ENCODE measurements at regions not wholly inside any gene's neighbourhood (a gene's known extent, or its start where the extent isn't known, plus 50 kb on each side); places are given as distances from the start of the nearest gene placed in this dataset.

- TF ChIP-seq EGR1 (IDR thresholded peaks at IDR 0.05; ENCODE audit: low read depth) (no peak), POLR2A (IDR thresholded peaks at IDR 0.05; ENCODE audit: borderline replicate concordance, extremely low read depth, insufficient read depth, insufficient read length) (no peak), JUND (IDR thresholded peaks at IDR 0.05) (no peak), ZNF274 (IDR thresholded peaks at IDR 0.05; ENCODE audit: low read depth, low read length) (no peak)
Observed at GRCh38 chr10:44039599-44039998, 345.3 kb downstream of the CXCL12 start (continued).

GRCh38 chr10:44036425-44036824 is 348.5 kb downstream of the CXCL12 start:
- POLR2A ChIA-PET, result no interaction called here
- TF ChIP-seq CBX3 (IDR thresholded peaks at IDR 0.05; ENCODE audit: low read depth), result no peak
- no peak for TF ChIP-seq YY1 (IDR thresholded peaks at IDR 0.05; ENCODE audit: extremely low read depth, insufficient replicate concordance, low read depth, low read length)
- RAD21 ChIA-PET (ENCODE audit: low non-redundant PET in 1 of 2, low total read pairs in 2 of 2, uncharacterized antibody in 2 of 2, unreplicated experiment in 2 of 2), result no interaction called here

GRCh38 chr10:44035474-44036197 is 349.3 kb downstream of the CXCL12 start:
- no TSS peak for BruUV-seq (replicated peaks)
- Histone ChIP-seq H3K27me3 (ENCODE audit: insufficient read depth, low read length) (0 out of 2 replicates have a peak, but pooled peaks cover 18% of the 10 kb centered on the region), H3K4me1 (ENCODE audit: control insufficient read depth in 1 of 2, insufficient read depth in 2 of 2, low read length in 2 of 2) (no peaks in the 10 kb centered on the region), H3K27ac (ENCODE audit: low read depth, low read length) (no peak overlapping the region), H3K9ac (ENCODE audit: low read length) (no peak overlapping the region), H3K9me2 (ENCODE audit: insufficient read depth) (no peaks in the 10 kb centered on the region), H2AFZ (ENCODE audit: low read depth, low read length, poor library complexity, severe bottlenecking) (no peak overlapping the region), H3K36me3 (ENCODE audit: control insufficient read depth in 1 of 2, insufficient read depth in 2 of 2, low read length in 2 of 2) (no peaks in the 10 kb centered on the region), H3K4me2 (ENCODE audit: low read length) (no peak overlapping the region), H4K20me1 (ENCODE audit: insufficient read depth) (no peaks in the 10 kb centered on the region), H3K9me3 (ENCODE audit: control insufficient read depth in 1 of 2, insufficient read depth in 1 of 2, low read depth in 1 of 2, low read length in 2 of 2) (no peaks in the 10 kb centered on the region), H3K4me3 (replicated peaks in 1 of 2; ENCODE audit: low read depth in 1 of 2, low read length in 2 of 2) (no peak overlapping the region), H3K79me2 (ENCODE audit: insufficient read depth, low read length) (no peaks in the 10 kb centered on the region)
- RAD21 ChIA-PET (ENCODE audit: low non-redundant PET in 1 of 2, low total read pairs in 2 of 2, uncharacterized antibody in 2 of 2, unreplicated experiment in 2 of 2), result no interaction called here
- DNase-seq (ENCODE audit: low read depth, low spot score) (no peak), ATAC-seq (no peak)
- CTCF ChIA-PET, result no interaction called here
- intact Hi-C loops (cut with micrococcal nuclease), result no loop called here
- POLR2A ChIA-PET, result no interaction called here
- no peak for TF ChIP-seq MAX (IDR thresholded peaks at IDR 0.05)
- TF ChIP-seq POLR2AphosphoS5 (IDR thresholded peaks at IDR 0.05; ENCODE audit: low read depth, low read length), result no peak
- no peak for TF ChIP-seq REST (IDR thresholded peaks at IDR 0.05; ENCODE audit: low read depth)

More at GRCh38 chr10:44036425-44036824, 348.5 kb downstream of the CXCL12 start:
- CTCF ChIA-PET, result no interaction called here
- Histone ChIP-seq H3K9me3 (ENCODE audit: control insufficient read depth in 1 of 2, insufficient read depth in 1 of 2, low read depth in 1 of 2, low read length in 2 of 2) (no peaks in the 10 kb centered on the region), H3K4me2 (ENCODE audit: low read length) (no peak overlapping the region), H3K36me3 (ENCODE audit: control insufficient read depth in 1 of 2, insufficient read depth in 2 of 2, low read length in 2 of 2) (no peaks in the 10 kb centered on the region), H3K27ac (ENCODE audit: low read depth, low read length) (no peak overlapping the region), H3K27me3 (ENCODE audit: insufficient read depth, low read length) (0 out of 2 replicates have a peak, but pooled peaks cover 16% of the 10 kb centered on the region), H2AFZ (ENCODE audit: low read depth, low read length, poor library complexity, severe bottlenecking) (no peak overlapping the region), H3K9ac (ENCODE audit: low read length) (no peak overlapping the region), H3K79me2 (ENCODE audit: insufficient read depth, low read length) (no peaks in the 10 kb centered on the region), H3K9me2 (ENCODE audit: insufficient read depth) (no peaks in the 10 kb centered on the region), H4K20me1 (ENCODE audit: insufficient read depth) (no peaks in the 10 kb centered on the region), H3K4me1 (ENCODE audit: control insufficient read depth in 1 of 2, insufficient read depth in 2 of 2, low read length in 2 of 2) (no peaks in the 10 kb centered on the region), H3K4me3 (replicated peaks in 1 of 2; ENCODE audit: low read depth in 1 of 2, low read length in 2 of 2) (no peak overlapping the region)
- ATAC-seq (no peak), DNase-seq (ENCODE audit: low read depth, low spot score) (no peak)
- BruUV-seq (replicated peaks), result no TSS peak
- intact Hi-C loops (cut with micrococcal nuclease), result no loop called here

All from HCT116 (cell line).